ENCODE measurements at regions not wholly inside any gene's neighbourhood (a gene's known extent, or its start where the extent isn't known, plus 50 kb on each side); places are given as distances from the start of the nearest gene placed in this dataset.
A peak's percentile ranks its signal among the peaks of the same experiment; 100 is the strongest.
"Not testable (repeated sequence)": the region's sequence is repeated elsewhere in the genome, so short reads cannot be mapped to it uniquely, and the experiment has no call there.

DNA sequence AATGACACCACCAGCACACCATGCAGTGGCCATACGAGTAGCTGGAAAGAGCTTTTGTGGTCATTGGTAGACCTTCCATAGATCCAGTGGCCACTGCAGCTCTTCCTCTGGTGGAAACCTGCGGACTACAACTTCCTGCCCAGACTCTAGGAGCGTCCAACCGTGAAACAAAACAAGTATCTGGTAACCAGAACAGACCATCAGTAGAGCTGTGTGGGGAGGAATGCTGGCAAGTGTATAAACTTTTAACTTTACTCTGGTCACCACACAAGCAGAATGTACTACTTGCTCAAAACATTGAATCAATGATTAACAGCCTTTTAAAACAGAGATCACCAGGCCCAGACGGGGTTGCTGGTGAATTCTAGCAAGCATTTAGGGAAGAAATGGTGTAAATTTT lies 154.7 kb upstream of the DGKB start:
- DNase-seq (ENCODE audit: low read depth in 2 of 3, low spot score in 2 of 3), result no peak

DNA sequence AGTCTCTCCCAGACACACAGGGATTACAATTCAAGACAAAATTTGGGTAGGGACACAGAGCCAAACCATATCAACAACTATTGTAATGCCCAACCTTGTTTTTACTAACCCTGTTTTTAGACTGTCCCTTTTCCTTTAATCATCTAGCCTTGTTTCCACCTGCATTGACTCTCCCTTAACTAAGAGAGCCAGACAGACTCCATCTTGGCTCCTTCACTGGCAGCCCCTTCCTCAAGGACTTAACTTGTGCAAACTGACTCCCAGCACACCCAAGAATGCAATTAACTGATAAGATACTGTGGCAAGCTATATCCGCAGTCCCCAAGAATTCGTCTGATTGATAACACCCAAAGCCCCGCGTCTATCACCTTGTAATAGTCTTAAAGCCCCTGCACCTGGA lies 151.8 kb upstream of the DGKB start:
- DNase-seq (ENCODE audit: low read depth in 2 of 3, low spot score in 2 of 3), result not testable (repeated sequence)

DNA sequence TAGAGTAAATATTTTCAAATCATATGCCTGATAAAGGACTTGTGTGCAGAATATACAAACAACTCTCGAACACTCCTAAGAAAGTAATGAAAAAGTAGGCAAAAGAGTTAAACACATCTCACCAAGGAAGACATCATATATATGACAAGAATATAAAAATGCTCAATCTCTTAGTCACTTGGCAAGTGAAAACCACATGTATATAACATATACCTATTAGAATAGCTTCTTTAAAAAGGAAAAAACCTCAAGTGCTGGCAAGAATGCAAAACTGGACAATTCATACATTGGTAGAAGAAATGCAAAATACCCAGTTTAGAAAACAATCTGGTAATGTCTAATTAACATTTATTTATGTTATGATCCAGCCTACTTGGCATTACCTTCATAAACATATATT lies 146.6 kb upstream of the DGKB start:
- no peak for DNase-seq (ENCODE audit: low read depth in 2 of 3, low spot score in 2 of 3)

DNA sequence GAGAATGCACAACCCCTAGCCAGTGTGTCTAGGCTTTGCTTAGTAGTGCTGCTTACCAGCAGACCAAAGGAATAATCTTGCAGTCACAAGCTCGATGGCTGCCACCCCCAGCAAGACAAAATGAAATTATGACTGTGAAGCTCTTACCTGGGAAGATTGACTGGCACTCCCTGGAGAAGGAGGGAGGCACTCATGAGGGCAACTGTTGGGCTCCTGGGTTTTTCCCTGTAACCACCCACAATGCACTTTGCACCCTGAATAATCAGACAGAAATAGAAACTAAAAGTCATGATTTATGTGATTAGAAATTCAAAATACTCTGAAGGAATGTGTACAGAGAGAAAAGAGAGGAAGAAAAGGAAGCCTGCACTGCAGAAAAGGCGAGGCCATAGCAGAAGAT lies 144.3 kb upstream of the DGKB start:
- no peak for DNase-seq (ENCODE audit: low read depth in 2 of 3, low spot score in 2 of 3)

DNA sequence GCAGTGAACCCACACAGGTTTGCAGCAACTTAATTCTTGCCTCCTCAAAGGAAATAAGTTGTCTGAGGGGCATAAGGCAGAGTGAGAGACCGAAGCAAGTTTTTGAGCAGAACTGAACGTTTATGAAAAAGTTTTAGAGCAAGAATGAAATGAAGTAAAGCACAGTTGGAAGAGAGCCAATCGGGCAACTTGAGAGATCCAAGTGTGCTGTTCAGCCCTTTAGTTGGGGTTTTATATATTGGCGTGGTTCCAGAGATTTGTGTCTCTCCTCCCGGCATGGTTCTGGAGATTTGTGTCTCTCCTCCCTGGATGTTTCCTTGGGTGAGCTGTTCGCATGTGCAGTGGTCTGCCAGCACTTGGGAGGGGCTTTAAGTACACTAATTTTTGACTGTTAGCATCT lies 141.4 kb upstream of the DGKB start:
- DNase-seq (ENCODE audit: low read depth in 2 of 3, low spot score in 2 of 3), result no peak

DNA sequence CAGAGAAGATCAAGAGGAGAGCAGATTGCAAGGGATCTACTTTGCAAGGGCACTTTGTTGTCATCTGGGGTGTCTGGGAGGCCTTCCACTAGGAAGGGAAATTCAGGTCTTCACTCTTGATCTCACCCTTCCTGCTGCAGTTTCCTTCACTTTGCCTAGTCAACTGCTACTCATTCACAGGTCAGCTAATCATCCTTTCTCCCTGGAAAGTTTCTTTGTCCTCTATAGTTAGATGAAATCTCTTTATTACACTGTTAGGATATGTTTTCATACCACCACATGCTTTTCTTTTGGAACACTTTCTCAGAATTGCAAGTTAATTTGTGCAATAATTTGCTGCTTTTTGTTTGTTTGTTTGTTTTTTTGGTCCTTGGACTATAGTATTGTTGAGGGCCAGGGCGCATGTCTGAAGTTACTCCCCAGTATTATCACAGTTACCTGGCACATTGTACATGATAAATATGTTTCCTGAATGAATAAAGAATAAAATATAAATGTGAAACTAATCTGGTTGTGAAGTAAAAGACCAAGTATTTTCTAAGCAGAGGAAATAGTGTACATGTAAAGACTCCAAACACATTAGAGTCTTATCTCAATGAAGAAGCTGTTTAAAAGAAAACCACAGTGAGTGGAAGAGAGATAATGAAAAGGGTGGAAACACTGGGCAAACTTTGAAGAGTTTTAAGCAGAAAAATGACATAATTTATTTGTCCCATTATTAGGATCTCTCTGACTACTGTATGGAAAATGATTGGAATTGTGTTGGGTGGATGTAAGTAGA lies 139.9 kb upstream of the DGKB start:
- peak in 2 of 3 donors; percentile 19 to 41 for DNase-seq (ENCODE audit: low read depth in 2 of 3, low spot score in 2 of 3)

DNA sequence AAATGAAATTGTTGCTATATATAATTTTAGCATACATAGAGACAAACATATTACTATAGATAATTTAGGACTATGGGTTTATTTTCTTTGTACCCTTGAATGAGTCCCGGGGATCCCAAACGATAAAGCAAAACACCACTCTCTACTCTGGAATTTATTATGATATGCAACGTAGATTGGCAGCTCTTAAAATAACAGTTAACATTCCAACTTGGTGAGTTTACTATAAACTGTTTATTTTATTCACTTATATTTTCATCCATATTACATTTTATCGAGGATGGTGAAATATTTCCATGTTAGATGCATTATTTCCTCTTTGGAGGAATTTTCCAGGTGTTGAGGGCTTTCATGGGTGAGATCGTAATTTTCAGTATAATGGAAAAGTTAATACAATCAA lies 138.7 kb upstream of the DGKB start:
- DNase-seq (ENCODE audit: low read depth in 2 of 3, low spot score in 2 of 3), result no peak

DNA sequence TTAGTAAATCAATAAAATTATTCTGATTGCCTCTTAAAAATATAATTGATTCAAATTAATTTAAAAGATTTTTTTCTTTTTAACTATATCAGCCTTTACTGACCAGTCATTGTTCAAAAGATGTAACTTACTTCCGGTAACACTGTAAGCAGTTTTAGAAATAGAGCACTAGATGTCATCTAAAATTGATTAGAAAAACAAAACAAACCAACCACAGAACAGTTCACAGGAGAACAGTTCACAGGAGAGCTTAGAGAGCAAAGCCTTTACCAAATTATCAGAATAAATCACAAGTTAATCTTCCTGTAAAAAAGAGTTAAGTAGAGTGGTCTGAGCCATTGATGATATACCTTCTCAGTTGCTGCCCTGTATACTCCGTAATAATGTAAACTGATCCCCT lies 133.3 kb upstream of the DGKB start:
- no peak for DNase-seq (ENCODE audit: low read depth in 2 of 3, low spot score in 2 of 3)

DNA sequence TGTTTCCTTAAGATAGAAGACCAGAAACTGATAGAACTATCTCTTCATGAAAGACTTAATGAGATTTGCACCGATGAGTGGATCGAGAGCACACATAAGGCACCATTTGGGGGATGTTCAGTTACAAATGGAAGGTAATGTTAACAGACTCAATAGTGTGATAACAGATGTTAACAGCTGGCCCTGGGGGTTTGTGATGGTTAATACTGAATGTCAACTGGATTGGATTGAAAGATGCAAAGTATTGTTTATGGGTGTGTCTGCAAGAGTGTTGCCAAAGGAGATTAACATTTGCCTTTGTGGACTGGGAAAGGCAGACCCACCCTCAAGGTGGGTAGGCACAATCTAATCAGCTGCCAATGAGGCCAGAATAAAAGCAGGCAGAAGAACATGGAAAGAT lies 130.5 kb upstream of the DGKB start:
- DNase-seq (ENCODE audit: low read depth in 2 of 3, low spot score in 2 of 3), result no peak

DNA sequence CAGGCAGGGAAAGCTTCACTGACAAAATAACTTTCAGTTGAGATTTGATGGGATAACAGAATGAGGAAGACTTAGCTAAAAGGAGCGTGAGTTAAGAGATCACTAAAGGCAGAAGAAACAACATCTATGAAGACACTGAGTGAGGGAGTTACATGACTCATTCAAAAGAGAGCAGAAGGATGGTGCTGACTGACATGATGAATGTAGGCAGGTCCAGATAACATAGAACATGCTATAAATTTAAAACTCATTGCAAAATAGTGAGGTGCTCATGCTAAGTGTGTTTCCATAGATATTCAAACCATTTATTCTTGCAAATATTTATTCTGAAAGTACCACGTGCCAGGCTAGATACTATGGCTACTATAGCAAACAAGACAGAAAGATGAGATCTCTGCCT lies 116.4 kb upstream of the DGKB start:
- no peak for DNase-seq (ENCODE audit: low read depth in 2 of 3, low spot score in 2 of 3)

DNA sequence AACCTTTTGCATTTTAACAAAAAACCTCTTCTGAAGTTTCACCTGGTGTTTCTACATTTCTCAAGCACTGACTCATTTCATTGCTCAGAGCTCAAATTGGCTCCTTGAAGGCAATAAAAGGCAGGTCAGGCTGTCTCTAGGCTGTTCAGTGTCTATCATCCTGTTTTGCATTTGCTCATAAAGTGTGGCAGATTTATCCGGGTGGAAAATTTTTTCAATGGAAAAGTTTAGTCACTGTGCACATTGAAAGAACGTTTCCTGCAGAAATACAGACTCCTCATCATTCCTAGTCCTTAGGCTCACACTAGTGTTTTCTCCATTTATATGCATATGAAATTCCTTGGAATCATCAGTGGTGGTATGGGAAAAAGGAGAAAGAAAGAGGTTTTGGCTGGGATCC lies 114.2 kb upstream of the DGKB start:
- no peak for DNase-seq (ENCODE audit: low read depth in 2 of 3, low spot score in 2 of 3)

DNA sequence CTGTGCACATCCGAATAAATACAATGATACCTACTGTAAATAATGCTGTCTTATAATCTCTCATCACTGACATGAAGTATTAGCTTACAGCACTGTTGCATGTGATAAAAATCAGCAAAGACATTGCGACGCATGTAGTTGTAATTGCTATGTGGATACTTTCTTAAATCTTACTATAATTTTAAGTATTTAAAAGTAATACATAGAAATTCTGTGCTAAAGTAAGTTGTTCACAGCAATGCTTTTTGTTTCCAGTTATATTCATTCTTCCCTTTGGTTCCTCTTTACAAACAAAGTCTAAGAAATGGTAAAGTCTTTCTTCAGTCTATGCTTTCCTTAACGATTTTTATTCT lies 113.7 kb upstream of the DGKB start:
- no peak for DNase-seq (ENCODE audit: low read depth in 2 of 3, low spot score in 2 of 3)

DNA sequence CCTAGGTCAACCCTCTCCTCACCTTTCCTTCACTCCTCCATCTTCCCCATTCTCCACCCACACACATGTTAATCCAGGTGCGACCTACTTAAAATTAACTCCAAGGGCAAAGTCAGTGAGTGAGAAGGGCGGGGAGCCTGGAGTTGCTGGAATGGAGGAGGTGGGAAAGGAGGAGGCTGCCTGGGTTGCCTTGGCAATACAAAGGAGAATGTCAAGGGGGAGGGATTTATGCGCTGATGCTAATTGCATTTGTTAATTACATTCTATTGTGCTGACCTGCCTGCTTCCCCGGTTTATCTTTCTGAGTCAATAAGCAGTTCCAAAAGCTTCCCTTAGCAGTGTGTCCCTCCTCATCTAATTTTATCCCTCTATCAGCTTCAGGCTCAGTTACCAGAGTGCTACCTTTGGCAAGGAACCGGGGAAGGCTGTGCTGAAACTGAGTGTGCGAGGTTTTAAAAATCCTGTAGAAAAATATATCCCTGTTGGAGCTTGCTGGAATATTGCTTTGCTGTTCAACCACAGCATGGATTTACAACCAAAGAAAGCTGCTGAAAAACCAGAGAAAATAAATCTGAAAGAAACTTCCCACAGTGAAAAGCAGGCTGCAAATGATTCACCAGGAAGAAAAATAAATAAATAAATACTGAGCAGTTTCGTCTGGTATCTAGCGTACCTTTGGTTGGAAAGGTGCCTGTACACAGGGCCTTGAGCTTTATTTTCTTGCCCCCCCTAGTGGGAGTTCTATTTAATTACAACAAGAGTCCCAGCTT lies 113.2 kb upstream of the DGKB start:
- peak in 2 of 3 donors; percentile 41 to 68 for DNase-seq (ENCODE audit: low read depth in 2 of 3, low spot score in 2 of 3)

DNA sequence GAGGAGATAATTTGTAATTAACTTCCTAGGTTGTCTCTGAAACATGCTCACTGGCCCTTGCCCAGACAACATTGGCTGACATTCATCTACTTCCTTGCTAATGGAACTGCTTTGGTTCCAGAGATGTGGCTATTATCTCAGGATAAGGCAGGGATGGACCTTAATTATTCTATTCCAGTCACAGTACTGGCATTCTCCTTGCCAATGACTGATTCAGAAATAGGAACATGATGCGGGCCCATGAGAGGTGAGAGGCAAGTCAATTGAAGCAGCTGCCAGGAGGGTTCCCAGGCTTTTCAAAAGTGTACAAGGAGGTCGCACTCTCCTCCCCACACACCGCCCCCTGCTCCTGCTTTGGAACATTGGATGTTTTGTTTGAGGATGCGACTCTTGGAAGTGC lies 109.6 kb upstream of the DGKB start:
- no peak for DNase-seq (ENCODE audit: low read depth in 2 of 3, low spot score in 2 of 3)

DNA sequence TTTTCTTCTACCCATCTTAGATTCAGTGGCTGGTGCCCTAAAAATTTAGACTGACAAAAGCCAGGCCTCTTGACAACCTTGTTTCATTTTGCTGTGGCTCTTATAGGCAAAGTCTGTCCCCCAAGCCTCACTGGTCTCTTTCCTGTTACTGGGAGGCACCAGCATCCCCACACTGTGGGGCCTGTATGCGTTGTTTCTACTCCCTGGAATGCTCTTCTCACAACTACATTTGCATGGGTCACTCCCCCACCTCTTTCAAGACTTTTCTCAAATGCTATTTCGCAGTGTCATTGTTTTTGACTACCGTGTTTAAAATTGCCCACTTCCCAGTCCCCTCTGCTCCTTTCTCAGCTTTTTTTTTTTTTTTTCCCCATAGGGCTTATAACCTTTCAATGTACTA lies 108.7 kb upstream of the DGKB start:
- DNase-seq (ENCODE audit: low read depth in 2 of 3, low spot score in 2 of 3), result no peak

DNA sequence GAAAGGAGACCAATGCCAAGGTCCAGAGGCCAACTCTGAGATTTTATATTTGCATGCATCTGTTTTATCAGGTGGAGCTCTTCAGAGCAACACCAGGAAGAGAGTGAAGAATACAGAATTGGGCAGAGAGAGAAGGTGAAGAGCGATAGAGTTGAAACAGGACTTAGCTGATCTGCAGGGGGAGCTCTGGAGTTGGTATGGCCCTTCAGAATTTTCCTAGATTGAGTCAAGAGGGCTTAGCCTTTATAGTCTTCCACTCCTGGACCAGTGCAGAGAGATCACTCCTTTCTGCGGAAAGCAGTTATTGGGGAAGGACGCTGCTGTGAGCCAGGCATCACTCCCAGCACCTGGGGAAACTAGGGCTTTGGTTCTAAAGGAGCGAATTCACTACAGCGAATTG lies 105.0 kb upstream of the DGKB start:
- no peak for DNase-seq (ENCODE audit: low read depth in 2 of 3, low spot score in 2 of 3)

DNA sequence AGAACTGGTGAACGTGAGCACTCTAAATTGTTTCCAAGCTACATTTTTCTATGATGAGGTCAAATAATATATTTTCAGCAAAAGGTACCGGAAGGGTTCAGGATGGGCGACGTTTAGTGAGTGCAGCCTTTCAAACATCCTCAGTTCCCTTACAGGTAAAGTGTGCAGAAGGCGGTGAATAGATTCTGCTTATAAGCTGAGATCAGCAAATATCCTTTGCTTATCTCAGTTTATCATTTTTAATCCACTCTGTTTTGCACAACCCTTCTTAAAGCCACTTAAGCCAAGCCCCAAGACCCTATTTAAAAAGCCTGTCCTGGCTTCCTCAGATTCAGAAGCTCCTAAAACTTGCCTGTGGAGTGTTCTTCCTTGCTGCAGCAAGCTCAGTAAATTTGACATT lies 103.1 kb upstream of the DGKB start:
- DNase-seq (ENCODE audit: low read depth in 2 of 3, low spot score in 2 of 3), result no peak

DNA sequence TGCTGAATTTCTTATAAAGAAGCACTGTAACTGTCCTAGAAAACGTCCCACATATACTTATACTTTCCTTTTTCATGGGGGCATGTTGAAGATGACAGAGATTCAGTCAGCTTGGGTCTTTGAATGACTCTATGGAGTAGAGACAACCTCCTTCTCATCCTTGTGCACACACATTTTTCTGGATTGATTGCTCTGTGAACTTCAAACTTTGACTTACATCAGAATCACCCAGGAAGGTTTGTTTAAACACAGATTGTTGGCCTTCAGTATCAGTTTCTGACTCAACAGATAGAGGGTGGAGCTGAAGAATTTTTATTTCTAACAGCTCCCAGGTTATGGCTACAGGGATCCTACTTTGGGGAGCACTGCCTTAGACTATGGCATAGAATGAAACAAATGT lies 97.6 kb upstream of the DGKB start:
- no peak for DNase-seq (ENCODE audit: low read depth in 2 of 3, low spot score in 2 of 3)

DNA sequence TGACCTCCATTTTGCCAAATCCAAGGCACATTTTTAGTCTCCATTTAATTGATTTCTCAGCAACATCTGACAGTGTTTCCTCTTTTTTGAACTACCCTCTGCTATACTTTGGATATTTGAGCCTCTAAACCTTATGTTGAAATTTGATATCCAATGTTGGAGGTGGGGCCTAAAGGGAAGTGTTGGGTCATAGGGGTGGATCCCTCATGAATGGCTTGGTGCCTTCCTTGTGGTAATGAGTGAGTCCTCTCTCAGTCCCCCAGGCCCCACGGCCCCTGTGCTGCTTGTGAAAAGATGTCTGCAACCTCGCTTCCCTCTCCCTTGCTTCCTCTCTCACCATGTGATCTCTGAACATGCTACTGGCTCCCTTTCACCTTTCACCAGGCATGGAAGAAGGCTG lies 96.8 kb upstream of the DGKB start:
- DNase-seq (ENCODE audit: low read depth in 2 of 3, low spot score in 2 of 3), result no peak

DNA sequence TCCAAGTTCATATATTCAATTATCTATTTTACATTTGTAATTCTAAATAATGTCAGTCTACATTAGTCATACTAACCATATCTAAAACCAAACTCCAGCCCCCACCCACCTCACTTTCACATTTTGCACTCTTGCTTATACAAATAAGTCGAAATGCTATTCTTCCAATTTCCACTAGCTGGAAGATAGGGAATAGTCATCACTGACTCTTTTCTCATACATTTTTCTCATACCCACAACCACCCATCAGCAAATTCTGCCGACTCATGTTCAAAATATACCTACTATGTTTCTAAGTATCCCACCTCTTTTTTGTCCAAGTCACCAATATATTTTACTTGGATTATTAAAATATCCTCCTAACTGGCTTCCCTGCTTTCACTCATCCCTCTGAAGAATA lies 93.2 kb upstream of the DGKB start:
- no peak for DNase-seq (ENCODE audit: low read depth in 2 of 3, low spot score in 2 of 3)

DNA sequence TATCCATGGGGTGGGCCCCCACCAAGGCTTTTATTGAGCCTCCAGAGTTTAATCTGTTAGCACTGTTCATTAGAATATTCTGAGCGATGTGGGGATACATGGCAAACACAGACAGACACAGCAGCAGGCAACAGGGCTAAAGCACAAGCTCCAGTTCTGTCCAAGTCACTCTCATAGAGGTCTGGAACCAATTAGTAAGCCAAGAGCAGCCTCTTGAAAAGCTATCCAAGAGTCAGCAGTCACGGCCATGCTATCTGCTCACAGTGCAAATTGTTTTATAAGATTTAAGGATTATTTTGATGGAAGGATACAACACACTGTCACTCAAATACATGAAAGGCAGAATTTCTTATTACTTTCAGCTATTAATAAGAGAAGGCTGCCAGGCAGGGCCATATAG lies 86.4 kb upstream of the DGKB start:
- DNase-seq (ENCODE audit: low read depth in 2 of 3, low spot score in 2 of 3), result no peak

DNA sequence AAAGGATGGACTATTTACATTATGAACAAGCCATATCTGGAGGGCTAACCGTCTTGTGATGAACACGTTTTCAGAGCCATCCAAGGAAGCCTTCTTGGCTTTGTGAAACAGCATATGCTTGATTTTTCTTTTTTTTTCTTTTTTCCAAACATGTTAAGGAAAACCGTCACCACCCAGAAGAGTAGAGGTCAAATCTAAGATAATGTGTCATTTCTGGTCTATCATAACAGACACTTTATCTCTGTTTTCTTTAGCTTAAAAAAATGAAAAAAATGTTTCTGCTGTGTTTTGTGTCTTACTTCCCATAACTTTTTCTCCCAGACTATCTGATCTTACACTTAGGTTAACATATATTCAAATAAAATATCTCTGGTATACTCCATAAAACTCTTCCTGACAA lies 76.1 kb upstream of the DGKB start:
- no peak for DNase-seq (ENCODE audit: low read depth in 2 of 3, low spot score in 2 of 3)

DNA sequence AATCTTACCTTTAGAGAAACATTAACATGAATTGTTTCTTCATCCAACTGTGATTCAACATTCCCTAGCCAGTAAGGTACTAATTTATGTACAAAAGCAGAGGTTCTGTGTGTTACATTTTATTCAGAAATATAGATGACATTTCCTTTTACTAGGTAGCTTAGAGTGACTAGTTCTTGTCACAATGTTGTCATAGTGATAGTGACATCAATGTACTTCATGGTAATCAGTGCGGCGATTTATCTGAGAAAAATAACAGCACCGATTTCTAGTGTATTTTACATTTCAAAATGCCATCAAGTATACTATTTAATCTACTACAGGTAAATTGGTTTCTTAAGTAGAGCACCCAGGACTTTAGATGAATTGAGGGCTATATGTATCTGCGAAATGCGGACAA lies 72.1 kb upstream of the DGKB start:
- no peak for DNase-seq (ENCODE audit: low read depth in 2 of 3, low spot score in 2 of 3)

All from hematopoietic multipotent progenitor cell (in vitro differentiated cells).